Loucy (cell line): ENCODE measurements at regions not wholly inside any gene's neighbourhood (a gene's known extent, or its start where the extent isn't known, plus 50 kb on each side); places are given as distances from the start of the nearest gene placed in this dataset.
A peak's percentile ranks its signal among the peaks of the same experiment; 100 is the strongest.

Experiments
- EZH2phosphoT487 ChIP-seq: fragments of 200-600 bp; IDR thresholded peaks from 2 replicates; pipeline ENCODE4 v1.6.1; 2018; ENCODE audit warnings: antibody characterized with exemption, mild to moderate bottlenecking, moderate library complexity, borderline replicate concordance
- TF ChIP-seq, protein P1 (sequence below): fragments of 200-600 bp; sonication (generic); conservative IDR thresholded peaks from 2 replicates; pipeline ENCODE4 v1.5.1; 2014; ENCODE audit warnings: mild to moderate bottlenecking, antibody characterized with exemption, low read length

DNA sequence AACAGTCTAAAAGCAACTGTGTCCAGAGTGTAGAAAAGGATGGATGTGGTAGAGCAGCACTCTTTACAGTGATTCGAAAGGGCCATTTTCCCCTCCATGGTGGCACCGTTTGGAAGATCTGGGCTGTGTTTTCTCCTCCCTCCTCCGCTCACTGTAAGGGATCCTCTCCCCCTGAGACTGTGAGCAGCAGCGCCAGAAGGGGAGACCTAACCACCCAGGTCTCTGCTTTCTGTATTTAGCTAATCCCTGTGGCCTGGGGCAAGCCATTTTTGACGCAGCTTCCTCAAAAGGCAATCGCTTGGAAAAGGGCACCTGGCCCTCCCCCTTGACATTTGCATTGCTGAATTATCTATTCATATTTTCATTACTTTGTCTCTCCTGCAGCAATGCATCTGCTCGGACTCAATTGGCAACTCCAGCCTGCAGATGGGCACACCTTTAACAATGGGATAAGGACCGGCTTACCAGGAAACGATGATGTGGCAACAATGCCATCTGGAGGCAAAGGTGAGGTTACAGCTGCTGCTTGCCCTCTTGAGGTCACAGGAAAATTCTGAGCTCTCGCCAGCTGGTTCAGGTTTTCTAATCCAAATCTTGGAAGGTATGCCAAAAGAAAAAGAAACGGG lies 244.3 kb upstream of the WWC1 start:
- TF ChIP-seq, protein P1, sequence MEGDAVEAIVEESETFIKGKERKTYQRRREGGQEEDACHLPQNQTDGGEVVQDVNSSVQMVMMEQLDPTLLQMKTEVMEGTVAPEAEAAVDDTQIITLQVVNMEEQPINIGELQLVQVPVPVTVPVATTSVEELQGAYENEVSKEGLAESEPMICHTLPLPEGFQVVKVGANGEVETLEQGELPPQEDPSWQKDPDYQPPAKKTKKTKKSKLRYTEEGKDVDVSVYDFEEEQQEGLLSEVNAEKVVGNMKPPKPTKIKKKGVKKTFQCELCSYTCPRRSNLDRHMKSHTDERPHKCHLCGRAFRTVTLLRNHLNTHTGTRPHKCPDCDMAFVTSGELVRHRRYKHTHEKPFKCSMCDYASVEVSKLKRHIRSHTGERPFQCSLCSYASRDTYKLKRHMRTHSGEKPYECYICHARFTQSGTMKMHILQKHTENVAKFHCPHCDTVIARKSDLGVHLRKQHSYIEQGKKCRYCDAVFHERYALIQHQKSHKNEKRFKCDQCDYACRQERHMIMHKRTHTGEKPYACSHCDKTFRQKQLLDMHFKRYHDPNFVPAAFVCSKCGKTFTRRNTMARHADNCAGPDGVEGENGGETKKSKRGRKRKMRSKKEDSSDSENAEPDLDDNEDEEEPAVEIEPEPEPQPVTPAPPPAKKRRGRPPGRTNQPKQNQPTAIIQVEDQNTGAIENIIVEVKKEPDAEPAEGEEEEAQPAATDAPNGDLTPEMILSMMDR: peak; percentile 59
- TF ChIP-seq EZH2phosphoT487: no peak
